SK-N-SH treated with all-trans-retinoic acid at 6 μM for 48 hours (cell line): ENCODE measurements at regions not wholly inside any gene's neighbourhood (a gene's known extent, or its start where the extent isn't known, plus 50 kb on each side); places are given as distances from the start of the nearest gene placed in this dataset.

Source experiments
- ARNTL ChIP-seq: fragments of 450-650 bp; formaldehyde crosslinking; IDR thresholded peaks from 2 replicates; pipeline ENCODE4 v1.5.0; 2020; ENCODE audit warnings: low read depth, mild to moderate bottlenecking, moderate library complexity, borderline replicate concordance
- GLIS3 ChIP-seq: fragments of 250-450 bp; sonication (Bioruptor Pico); IDR thresholded peaks from 2 replicates; pipeline ENCODE4 v1.5.0; 2020; ENCODE audit warnings: mild to moderate bottlenecking, moderate library complexity
- ISL1 ChIP-seq: fragments of 250-450 bp; sonication (Bioruptor Pico); IDR thresholded peaks from 2 replicates; pipeline ENCODE4 v2.1.2; 2022; ENCODE audit warnings: mild to moderate bottlenecking, moderate library complexity
- OSR1 ChIP-seq: fragments of 250-450 bp; sonication (Bioruptor Pico); IDR thresholded peaks from 2 replicates; pipeline ENCODE4 v1.8.0; 2022; ENCODE audit warnings: moderate library complexity, mild to moderate bottlenecking, inconsistent platforms
- PPARA ChIP-seq: fragments of 250-450 bp; sonication (Bioruptor Pico); IDR thresholded peaks from 2 replicates; pipeline ENCODE4 v1.5.0; 2020; ENCODE audit warnings: mild to moderate bottlenecking, borderline replicate concordance
- SNAI2 ChIP-seq: fragments of 250-450 bp; sonication (Bioruptor Pico); IDR thresholded peaks from 2 replicates; pipeline ENCODE4 v1.5.0; 2020; ENCODE audit warnings: mild to moderate bottlenecking, moderate library complexity
- TOX ChIP-seq: fragments of 250-450 bp; sonication (Bioruptor Pico); IDR thresholded peaks from 2 replicates; pipeline ENCODE4 v1.8.0; 2021; ENCODE audit warnings: mild to moderate bottlenecking, moderate library complexity, borderline replicate concordance
- ZC3H10 ChIP-seq: fragments of 250-450 bp; sonication (Bioruptor Pico); IDR thresholded peaks from 2 replicates; pipeline ENCODE4 v1.5.1; 2021; ENCODE audit warnings: mild to moderate bottlenecking, moderate library complexity
- ZFP3 ChIP-seq: fragments of 250-450 bp; sonication (Bioruptor Pico); IDR thresholded peaks from 2 replicates; pipeline ENCODE4 v1.5.0; 2020; ENCODE audit warnings: mild to moderate bottlenecking, moderate library complexity
- ZFP30 ChIP-seq: fragments of 450-650 bp; formaldehyde crosslinking; IDR thresholded peaks from 2 replicates; pipeline ENCODE4 v1.5.0; 2022; ENCODE audit warnings: mild to moderate bottlenecking, moderate library complexity
- TF ChIP-seq, protein P1 (sequence below): fragments of 250-450 bp; sonication (Bioruptor Pico); IDR thresholded peaks from 2 replicates; pipeline ENCODE4 v1.5.0; 2020; ENCODE audit warnings: mild to moderate bottlenecking, moderate library complexity
- TF ChIP-seq, protein P2 (sequence below): fragments of 250-450 bp; sonication (Bioruptor Pico); IDR thresholded peaks from 2 replicates; pipeline ENCODE4 v1.5.1; 2021; ENCODE audit warnings: mild to moderate bottlenecking, moderate library complexity
- TF ChIP-seq, protein P3 (sequence below): fragments of 250-450 bp; sonication (Bioruptor Pico); IDR thresholded peaks from 2 replicates; pipeline ENCODE4 v1.5.1; 2020; ENCODE audit warnings: low read depth, mild to moderate bottlenecking, moderate library complexity
- TF ChIP-seq, protein P4 (sequence below): fragments of 250-450 bp; sonication (Bioruptor Pico); IDR thresholded peaks from 2 replicates; pipeline ENCODE4 v1.8.0; 2020; ENCODE audit warnings: mild to moderate bottlenecking, moderate library complexity, borderline replicate concordance

DNA sequence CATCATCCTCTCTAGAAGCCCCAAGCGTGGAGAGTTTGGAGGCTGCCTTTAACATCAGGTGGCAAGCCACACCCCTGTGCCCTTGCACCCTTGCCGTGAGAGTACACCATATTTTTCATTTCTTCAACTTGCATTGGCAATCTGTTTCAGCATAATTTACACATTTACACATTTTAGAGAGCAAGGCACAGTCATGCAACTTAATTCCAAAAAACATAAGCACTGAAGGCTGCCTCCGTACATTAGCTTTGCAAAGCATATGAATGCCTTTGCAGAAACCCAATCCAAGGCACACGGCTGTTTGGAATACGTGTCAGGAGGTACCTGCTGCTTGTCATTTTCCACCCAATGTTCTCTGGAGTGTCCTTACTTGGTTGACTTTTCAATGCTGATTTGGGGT is 833.1 kb downstream of the VRK1 start:
- TF ChIP-seq PPARA (CRISPR knock-in tag) = no peak
- TF ChIP-seq ISL1 (CRISPR knock-in tag) = no peak
- TF ChIP-seq, protein P1, sequence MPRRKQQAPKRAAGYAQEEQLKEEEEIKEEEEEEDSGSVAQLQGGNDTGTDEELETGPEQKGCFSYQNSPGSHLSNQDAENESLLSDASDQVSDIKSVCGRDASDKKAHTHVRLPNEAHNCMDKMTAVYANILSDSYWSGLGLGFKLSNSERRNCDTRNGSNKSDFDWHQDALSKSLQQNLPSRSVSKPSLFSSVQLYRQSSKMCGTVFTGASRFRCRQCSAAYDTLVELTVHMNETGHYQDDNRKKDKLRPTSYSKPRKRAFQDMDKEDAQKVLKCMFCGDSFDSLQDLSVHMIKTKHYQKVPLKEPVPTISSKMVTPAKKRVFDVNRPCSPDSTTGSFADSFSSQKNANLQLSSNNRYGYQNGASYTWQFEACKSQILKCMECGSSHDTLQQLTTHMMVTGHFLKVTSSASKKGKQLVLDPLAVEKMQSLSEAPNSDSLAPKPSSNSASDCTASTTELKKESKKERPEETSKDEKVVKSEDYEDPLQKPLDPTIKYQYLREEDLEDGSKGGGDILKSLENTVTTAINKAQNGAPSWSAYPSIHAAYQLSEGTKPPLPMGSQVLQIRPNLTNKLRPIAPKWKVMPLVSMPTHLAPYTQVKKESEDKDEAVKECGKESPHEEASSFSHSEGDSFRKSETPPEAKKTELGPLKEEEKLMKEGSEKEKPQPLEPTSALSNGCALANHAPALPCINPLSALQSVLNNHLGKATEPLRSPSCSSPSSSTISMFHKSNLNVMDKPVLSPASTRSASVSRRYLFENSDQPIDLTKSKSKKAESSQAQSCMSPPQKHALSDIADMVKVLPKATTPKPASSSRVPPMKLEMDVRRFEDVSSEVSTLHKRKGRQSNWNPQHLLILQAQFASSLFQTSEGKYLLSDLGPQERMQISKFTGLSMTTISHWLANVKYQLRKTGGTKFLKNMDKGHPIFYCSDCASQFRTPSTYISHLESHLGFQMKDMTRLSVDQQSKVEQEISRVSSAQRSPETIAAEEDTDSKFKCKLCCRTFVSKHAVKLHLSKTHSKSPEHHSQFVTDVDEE (CRISPR knock-in tag) = no peak
- TF ChIP-seq ZFP3 (CRISPR knock-in tag) = no peak
- TF ChIP-seq ZC3H10 (CRISPR knock-in tag) = no peak
- no peak for TF ChIP-seq SNAI2 (CRISPR knock-in tag)
- TF ChIP-seq, protein P2, sequence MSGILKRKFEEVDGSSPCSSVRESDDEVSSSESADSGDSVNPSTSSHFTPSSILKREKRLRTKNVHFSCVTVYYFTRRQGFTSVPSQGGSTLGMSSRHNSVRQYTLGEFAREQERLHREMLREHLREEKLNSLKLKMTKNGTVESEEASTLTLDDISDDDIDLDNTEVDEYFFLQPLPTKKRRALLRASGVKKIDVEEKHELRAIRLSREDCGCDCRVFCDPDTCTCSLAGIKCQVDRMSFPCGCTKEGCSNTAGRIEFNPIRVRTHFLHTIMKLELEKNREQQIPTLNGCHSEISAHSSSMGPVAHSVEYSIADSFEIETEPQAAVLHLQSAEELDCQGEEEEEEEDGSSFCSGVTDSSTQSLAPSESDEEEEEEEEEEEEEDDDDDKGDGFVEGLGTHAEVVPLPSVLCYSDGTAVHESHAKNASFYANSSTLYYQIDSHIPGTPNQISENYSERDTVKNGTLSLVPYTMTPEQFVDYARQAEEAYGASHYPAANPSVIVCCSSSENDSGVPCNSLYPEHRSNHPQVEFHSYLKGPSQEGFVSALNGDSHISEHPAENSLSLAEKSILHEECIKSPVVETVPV (CRISPR knock-in tag) = no peak
- TF ChIP-seq, protein P3, sequence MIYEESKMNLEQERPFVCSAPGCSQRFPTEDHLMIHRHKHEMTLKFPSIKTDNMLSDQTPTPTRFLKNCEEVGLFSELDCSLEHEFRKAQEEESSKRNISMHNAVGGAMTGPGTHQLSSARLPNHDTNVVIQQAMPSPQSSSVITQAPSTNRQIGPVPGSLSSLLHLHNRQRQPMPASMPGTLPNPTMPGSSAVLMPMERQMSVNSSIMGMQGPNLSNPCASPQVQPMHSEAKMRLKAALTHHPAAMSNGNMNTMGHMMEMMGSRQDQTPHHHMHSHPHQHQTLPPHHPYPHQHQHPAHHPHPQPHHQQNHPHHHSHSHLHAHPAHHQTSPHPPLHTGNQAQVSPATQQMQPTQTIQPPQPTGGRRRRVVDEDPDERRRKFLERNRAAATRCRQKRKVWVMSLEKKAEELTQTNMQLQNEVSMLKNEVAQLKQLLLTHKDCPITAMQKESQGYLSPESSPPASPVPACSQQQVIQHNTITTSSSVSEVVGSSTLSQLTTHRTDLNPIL (CRISPR knock-in tag) = no peak
- no peak for TF ChIP-seq ARNTL (CRISPR knock-in tag)
- TF ChIP-seq, protein P4, sequence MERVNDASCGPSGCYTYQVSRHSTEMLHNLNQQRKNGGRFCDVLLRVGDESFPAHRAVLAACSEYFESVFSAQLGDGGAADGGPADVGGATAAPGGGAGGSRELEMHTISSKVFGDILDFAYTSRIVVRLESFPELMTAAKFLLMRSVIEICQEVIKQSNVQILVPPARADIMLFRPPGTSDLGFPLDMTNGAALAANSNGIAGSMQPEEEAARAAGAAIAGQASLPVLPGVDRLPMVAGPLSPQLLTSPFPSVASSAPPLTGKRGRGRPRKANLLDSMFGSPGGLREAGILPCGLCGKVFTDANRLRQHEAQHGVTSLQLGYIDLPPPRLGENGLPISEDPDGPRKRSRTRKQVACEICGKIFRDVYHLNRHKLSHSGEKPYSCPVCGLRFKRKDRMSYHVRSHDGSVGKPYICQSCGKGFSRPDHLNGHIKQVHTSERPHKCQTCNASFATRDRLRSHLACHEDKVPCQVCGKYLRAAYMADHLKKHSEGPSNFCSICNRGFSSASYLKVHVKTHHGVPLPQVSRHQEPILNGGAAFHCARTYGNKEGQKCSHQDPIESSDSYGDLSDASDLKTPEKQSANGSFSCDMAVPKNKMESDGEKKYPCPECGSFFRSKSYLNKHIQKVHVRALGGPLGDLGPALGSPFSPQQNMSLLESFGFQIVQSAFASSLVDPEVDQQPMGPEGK (CRISPR knock-in tag) = no peak
- no peak for TF ChIP-seq ZFP30
- no peak for TF ChIP-seq OSR1
- no peak for TF ChIP-seq GLIS3 (CRISPR knock-in tag)
- no peak for TF ChIP-seq TOX (CRISPR knock-in tag)
